ENCODE measurements at regions not wholly inside any gene's neighbourhood (a gene's known extent, or its start where the extent isn't known, plus 50 kb on each side); places are given as distances from the start of the nearest gene placed in this dataset.

GRCh38 chr18:51711298-51711889, 513.9 kb upstream of the MEX3C start:
- DNase-seq (ENCODE audit: extremely low spot score), result no peak
- CTCF ChIA-PET, result interaction anchor here (0.5 kb wide), 1 partner anchor 326 kb away, joined by 3 read pairs; no protein-coding TSS in a partner anchor
- POLR2A ChIA-PET, result no interaction called here
- TF ChIP-seq LEF1 (IDR thresholded peaks at IDR 0.05; ENCODE audit: borderline replicate concordance) (no peak), NFRKB (IDR thresholded peaks at IDR 0.05) (no peak), FOXM1 (IDR thresholded peaks at IDR 0.05; ENCODE audit: borderline replicate concordance) (no peak), HDGF (IDR thresholded peaks at IDR 0.05; ENCODE audit: borderline replicate concordance) (no peak), CTBP1 (IDR thresholded peaks at IDR 0.05; ENCODE audit: borderline replicate concordance) (no peak), FOXK2 (IDR thresholded peaks at IDR 0.05) (no peak), PKNOX1 (IDR thresholded peaks at IDR 0.05) (no peak), SUZ12 (IDR thresholded peaks at IDR 0.05) (no peak), ELF4 (IDR thresholded peaks at IDR 0.05) (no peak), ARNT (IDR thresholded peaks at IDR 0.05) (no peak), ZNF384 (IDR thresholded peaks at IDR 0.05) (no peak), SP1 (IDR thresholded peaks at IDR 0.05) (no peak)

- no peak for DNase-seq (ENCODE audit: extremely low spot score)
- CTCF ChIA-PET, result no interaction called here
- POLR2A ChIA-PET, result no interaction called here
- TF ChIP-seq LEF1 (IDR thresholded peaks at IDR 0.05; ENCODE audit: borderline replicate concordance), result no peak
- no peak for TF ChIP-seq HDGF (IDR thresholded peaks at IDR 0.05; ENCODE audit: borderline replicate concordance)
- no peak for TF ChIP-seq SP1 (IDR thresholded peaks at IDR 0.05)
- TF ChIP-seq PKNOX1 (IDR thresholded peaks at IDR 0.05), result no peak
- TF ChIP-seq ELF4 (IDR thresholded peaks at IDR 0.05), result no peak
- no peak for TF ChIP-seq ARNT (IDR thresholded peaks at IDR 0.05)
- TF ChIP-seq CTBP1 (IDR thresholded peaks at IDR 0.05; ENCODE audit: borderline replicate concordance), result no peak
- TF ChIP-seq FOXK2 (IDR thresholded peaks at IDR 0.05), result no peak
- no peak for TF ChIP-seq FOXA1 (IDR thresholded peaks at IDR 0.05)
- TF ChIP-seq ZNF384 (IDR thresholded peaks at IDR 0.05), result no peak
- no peak for TF ChIP-seq NFRKB (IDR thresholded peaks at IDR 0.05)
- TF ChIP-seq L3MBTL2 (conservative IDR thresholded peaks at IDR 0.05), result no peak
- no peak for TF ChIP-seq FOXM1 (IDR thresholded peaks at IDR 0.05; ENCODE audit: borderline replicate concordance)
- TF ChIP-seq SUZ12 (IDR thresholded peaks at IDR 0.05), result no peak
- no peak for TF ChIP-seq BHLHE40 (IDR thresholded peaks at IDR 0.05; ENCODE audit: borderline replicate concordance)
- TF ChIP-seq TARDBP (IDR thresholded peaks at IDR 0.05), result no peak
Observed at GRCh38 chr18:51712821-51713220, 515.3 kb upstream of the MEX3C start.

GRCh38 chr18:51716277-51716676, 518.8 kb upstream of the MEX3C start:
- DNase-seq (ENCODE audit: extremely low spot score), result no peak
- ChIA-PET CTCF (no interaction called here), POLR2A (no interaction called here)
- TF ChIP-seq CTBP1 (IDR thresholded peaks at IDR 0.05; ENCODE audit: borderline replicate concordance) (no peak), SUZ12 (IDR thresholded peaks at IDR 0.05) (no peak), FOXA1 (IDR thresholded peaks at IDR 0.05) (no peak), TARDBP (IDR thresholded peaks at IDR 0.05) (no peak), LEF1 (IDR thresholded peaks at IDR 0.05; ENCODE audit: borderline replicate concordance) (no peak), SP1 (IDR thresholded peaks at IDR 0.05) (no peak), BHLHE40 (IDR thresholded peaks at IDR 0.05; ENCODE audit: borderline replicate concordance) (no peak), FOXM1 (IDR thresholded peaks at IDR 0.05; ENCODE audit: borderline replicate concordance) (no peak), NFRKB (IDR thresholded peaks at IDR 0.05) (no peak), L3MBTL2 (conservative IDR thresholded peaks at IDR 0.05) (no peak), FOXK2 (IDR thresholded peaks at IDR 0.05) (no peak)

GRCh38 chr18:51721388-51721787, 523.9 kb upstream of the MEX3C start:
- CTCF ChIA-PET, result no interaction called here
- DNase-seq (ENCODE audit: extremely low spot score), result no peak
- POLR2A ChIA-PET, result no interaction called here
- no peak for TF ChIP-seq NFRKB (IDR thresholded peaks at IDR 0.05)
- no peak for TF ChIP-seq FOXA1 (IDR thresholded peaks at IDR 0.05)
- TF ChIP-seq SUZ12 (IDR thresholded peaks at IDR 0.05), result no peak
- no peak for TF ChIP-seq HDGF (IDR thresholded peaks at IDR 0.05; ENCODE audit: borderline replicate concordance)
- no peak for TF ChIP-seq ARNT (IDR thresholded peaks at IDR 0.05)
- no peak for TF ChIP-seq LEF1 (IDR thresholded peaks at IDR 0.05; ENCODE audit: borderline replicate concordance)
- TF ChIP-seq PKNOX1 (IDR thresholded peaks at IDR 0.05), result no peak
- TF ChIP-seq BHLHE40 (IDR thresholded peaks at IDR 0.05; ENCODE audit: borderline replicate concordance), result no peak
- no peak for TF ChIP-seq TARDBP (IDR thresholded peaks at IDR 0.05)
- TF ChIP-seq ZNF384 (IDR thresholded peaks at IDR 0.05), result no peak
- TF ChIP-seq FOXK2 (IDR thresholded peaks at IDR 0.05), result no peak

- TF ChIP-seq ZNF384 (IDR thresholded peaks at IDR 0.05) (no peak), FOXK2 (IDR thresholded peaks at IDR 0.05) (no peak), FOXA1 (IDR thresholded peaks at IDR 0.05) (no peak), L3MBTL2 (conservative IDR thresholded peaks at IDR 0.05) (no peak), ARNT (IDR thresholded peaks at IDR 0.05) (no peak), SUZ12 (IDR thresholded peaks at IDR 0.05) (no peak), BHLHE40 (IDR thresholded peaks at IDR 0.05; ENCODE audit: borderline replicate concordance) (no peak), TARDBP (IDR thresholded peaks at IDR 0.05) (no peak), CTBP1 (IDR thresholded peaks at IDR 0.05; ENCODE audit: borderline replicate concordance) (no peak)
- ChIA-PET CTCF (no interaction called here), POLR2A (no interaction called here)
- DNase-seq (ENCODE audit: extremely low spot score), result no peak
Observed at GRCh38 chr18:51721996-51722395, 524.5 kb upstream of the MEX3C start.
